Osteocyte (in vitro differentiated cells): ENCODE measurements at regions not wholly inside any gene's neighbourhood (a gene's known extent, or its start where the extent isn't known, plus 50 kb on each side); places are given as distances from the start of the nearest gene placed in this dataset.

Source experiments
- DNase-seq: peaks from one replicate; pipeline ENCODE4 v3.0.0; 2021; ENCODE audit warnings: mixed read lengths; ENCODE audit not compliant: unreplicated experiment; ENCODE audit errors: extremely low spot score
- H3K27ac Mint-ChIP-seq: one replicate; pipeline ENCODE4 v1.8.0; 2021; ENCODE audit warnings: mild to moderate bottlenecking, mixed read lengths; ENCODE audit not compliant: unreplicated experiment
- H3K27me3 Mint-ChIP-seq: one replicate; pipeline ENCODE4 v1.8.0; 2021; ENCODE audit warnings: mixed read lengths; ENCODE audit not compliant: unreplicated experiment
- H3K36me3 Mint-ChIP-seq: one replicate; pipeline ENCODE4 v1.8.0; 2021; ENCODE audit warnings: mixed read lengths; ENCODE audit not compliant: unreplicated experiment
- H3K4me1 Mint-ChIP-seq: one replicate; pipeline ENCODE4 v1.8.0; 2021; ENCODE audit warnings: mixed read lengths; ENCODE audit not compliant: unreplicated experiment
- H3K4me3 Mint-ChIP-seq: one replicate; pipeline ENCODE4 v1.8.0; 2021; ENCODE audit warnings: mild to moderate bottlenecking, moderate library complexity, mixed read lengths; ENCODE audit not compliant: unreplicated experiment
- H3K9me3 Mint-ChIP-seq: one replicate; pipeline ENCODE4 v1.8.0; 2021; ENCODE audit warnings: mixed read lengths; ENCODE audit not compliant: unreplicated experiment
- TF ChIP-seq, protein P1 (sequence below): fragments of 200-600 bp; sonication (generic); IDR thresholded peaks from 2 replicates; pipeline ENCODE4 v1.5.0; 2021; ENCODE audit warnings: antibody characterized with exemption, mild to moderate bottlenecking, moderate library complexity

DNA sequence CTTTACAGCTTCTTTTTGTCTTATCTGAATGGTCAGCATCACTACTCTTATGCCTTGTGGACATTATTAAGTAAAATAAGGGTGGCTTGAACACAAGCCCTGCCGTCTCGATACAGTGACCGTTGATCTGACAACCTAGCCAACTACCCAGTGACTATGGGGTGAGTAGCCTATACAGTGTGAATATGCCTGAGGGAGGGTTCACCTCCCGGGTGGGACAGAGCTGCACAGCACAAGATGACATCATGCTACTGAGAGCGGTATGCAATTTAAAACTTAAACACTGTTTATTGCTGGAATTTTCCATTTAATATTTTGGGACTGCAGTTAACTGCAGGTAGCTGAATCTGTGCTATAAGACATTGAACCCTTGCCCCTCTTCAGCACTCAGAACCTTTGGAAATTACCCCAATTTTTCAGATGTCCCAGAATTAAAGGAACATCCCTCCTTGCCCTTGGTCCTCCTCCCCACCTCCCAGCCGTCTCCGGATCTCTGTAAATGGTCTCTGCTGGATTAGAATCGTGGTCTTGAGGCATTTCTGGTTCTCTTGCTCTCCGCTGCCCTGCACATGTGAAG lies 618.5 kb downstream of the PTPRU start:
- no peaks in the 10 kb centered on the region for H3K9me3 Mint-ChIP-seq
- DNase-seq, result peak; percentile 25
- H3K4me3 Mint-ChIP-seq, result no peak overlapping the region
- TF ChIP-seq, protein P1, sequence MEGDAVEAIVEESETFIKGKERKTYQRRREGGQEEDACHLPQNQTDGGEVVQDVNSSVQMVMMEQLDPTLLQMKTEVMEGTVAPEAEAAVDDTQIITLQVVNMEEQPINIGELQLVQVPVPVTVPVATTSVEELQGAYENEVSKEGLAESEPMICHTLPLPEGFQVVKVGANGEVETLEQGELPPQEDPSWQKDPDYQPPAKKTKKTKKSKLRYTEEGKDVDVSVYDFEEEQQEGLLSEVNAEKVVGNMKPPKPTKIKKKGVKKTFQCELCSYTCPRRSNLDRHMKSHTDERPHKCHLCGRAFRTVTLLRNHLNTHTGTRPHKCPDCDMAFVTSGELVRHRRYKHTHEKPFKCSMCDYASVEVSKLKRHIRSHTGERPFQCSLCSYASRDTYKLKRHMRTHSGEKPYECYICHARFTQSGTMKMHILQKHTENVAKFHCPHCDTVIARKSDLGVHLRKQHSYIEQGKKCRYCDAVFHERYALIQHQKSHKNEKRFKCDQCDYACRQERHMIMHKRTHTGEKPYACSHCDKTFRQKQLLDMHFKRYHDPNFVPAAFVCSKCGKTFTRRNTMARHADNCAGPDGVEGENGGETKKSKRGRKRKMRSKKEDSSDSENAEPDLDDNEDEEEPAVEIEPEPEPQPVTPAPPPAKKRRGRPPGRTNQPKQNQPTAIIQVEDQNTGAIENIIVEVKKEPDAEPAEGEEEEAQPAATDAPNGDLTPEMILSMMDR, result no peak
- no peaks in the 10 kb centered on the region for H3K4me1 Mint-ChIP-seq
- peaks cover 3% of the 10 kb centered on the region for H3K27me3 Mint-ChIP-seq
- no peak overlapping the region for H3K27ac Mint-ChIP-seq
- H3K36me3 Mint-ChIP-seq, result no peaks in the 10 kb centered on the region

DNA sequence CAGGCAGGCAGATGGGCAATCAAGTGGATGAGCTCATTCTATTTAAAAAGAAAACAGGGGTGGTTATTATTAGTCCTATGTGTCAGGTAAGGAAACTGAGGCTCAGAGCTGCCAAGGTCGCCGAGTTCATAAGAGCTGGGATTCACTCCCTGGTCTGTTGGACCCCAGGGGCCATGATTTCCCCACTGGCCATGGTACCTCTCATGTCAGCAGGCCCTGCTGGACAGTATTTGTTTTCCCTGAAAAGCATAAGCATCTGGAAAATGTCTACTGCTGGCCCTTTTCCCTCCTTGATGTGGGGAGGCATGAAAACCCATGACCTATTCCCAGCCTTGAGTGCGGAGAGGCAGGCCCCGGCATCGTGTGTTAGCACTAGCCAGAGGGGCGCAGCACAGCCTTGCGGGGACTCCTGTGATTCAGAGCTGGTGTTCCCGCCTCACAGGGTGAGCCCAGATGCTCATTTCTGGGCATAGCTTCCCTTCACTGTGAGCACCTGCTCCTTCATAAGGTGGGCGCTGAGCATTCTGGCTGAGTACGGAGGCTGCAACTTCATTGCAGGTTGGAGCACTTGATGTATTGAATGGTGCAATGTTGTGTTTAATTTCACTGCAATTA lies 617.5 kb downstream of the PTPRU start:
- DNase-seq, result peak; percentile 77
- TF ChIP-seq, protein P1, result no peak
- H3K4me3 Mint-ChIP-seq, result no peak overlapping the region
- no peaks in the 10 kb centered on the region for H3K4me1 Mint-ChIP-seq
- H3K9me3 Mint-ChIP-seq, result no peaks in the 10 kb centered on the region
- no peak overlapping the region for H3K27ac Mint-ChIP-seq
- H3K27me3 Mint-ChIP-seq, result peaks cover 3% of the 10 kb centered on the region
- no peaks in the 10 kb centered on the region for H3K36me3 Mint-ChIP-seq

DNA sequence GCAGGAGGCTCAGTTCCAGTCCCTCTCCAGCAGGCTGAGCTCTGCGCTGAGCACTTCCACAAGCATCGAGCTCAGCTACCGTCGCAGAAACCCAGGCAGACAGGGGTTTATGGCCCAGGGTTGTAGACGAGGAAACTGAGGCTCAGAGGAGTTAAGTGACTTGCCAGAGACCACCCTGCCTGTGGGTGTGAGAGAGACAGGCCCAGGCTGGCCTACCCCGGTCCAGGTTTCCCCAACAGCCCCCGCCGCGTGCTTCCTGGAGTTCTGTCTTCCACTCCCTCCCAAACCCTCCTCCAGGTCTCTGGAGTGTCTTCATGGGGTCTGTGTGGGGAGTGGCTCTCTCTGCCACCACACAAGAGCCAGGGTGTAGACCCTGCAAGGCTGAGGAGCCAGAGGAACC lies 615.9 kb downstream of the PTPRU start:
- Mint-ChIP-seq H3K27me3 (peaks cover 3% of the 10 kb centered on the region), H3K9me3 (no peaks in the 10 kb centered on the region), H3K36me3 (no peaks in the 10 kb centered on the region), H3K27ac (no peak overlapping the region), H3K4me3 (no peak overlapping the region), H3K4me1 (no peaks in the 10 kb centered on the region)
- TF ChIP-seq, protein P1, result no peak
- DNase-seq, result peak; percentile 76

DNA sequence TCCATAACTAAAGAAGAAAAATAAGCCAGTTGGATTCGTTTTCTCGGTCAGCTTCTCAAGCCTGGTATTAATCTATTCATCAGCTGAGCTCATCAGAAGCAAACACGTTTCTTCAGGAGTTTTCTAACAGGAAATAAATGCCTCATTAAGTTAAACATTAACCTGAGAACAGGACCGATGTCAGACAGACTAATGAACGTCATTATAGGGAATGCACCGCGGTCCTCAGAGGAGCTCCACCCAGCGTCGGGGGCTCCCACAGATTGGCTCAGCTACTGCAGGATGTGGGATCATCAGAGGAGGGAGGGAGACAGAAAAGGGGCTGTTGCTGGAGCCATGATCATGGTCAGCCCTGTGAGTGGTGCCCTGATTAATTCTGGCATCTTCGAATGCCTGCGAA lies 615.4 kb downstream of the PTPRU start:
- DNase-seq, result peak; percentile 59
- TF ChIP-seq, protein P1, result no peak
- Mint-ChIP-seq H3K9me3 (no peaks in the 10 kb centered on the region), H3K4me3 (no peak overlapping the region), H3K36me3 (no peaks in the 10 kb centered on the region), H3K4me1 (no peaks in the 10 kb centered on the region), H3K27me3 (peaks cover 3% of the 10 kb centered on the region), H3K27ac (no peak overlapping the region)

DNA sequence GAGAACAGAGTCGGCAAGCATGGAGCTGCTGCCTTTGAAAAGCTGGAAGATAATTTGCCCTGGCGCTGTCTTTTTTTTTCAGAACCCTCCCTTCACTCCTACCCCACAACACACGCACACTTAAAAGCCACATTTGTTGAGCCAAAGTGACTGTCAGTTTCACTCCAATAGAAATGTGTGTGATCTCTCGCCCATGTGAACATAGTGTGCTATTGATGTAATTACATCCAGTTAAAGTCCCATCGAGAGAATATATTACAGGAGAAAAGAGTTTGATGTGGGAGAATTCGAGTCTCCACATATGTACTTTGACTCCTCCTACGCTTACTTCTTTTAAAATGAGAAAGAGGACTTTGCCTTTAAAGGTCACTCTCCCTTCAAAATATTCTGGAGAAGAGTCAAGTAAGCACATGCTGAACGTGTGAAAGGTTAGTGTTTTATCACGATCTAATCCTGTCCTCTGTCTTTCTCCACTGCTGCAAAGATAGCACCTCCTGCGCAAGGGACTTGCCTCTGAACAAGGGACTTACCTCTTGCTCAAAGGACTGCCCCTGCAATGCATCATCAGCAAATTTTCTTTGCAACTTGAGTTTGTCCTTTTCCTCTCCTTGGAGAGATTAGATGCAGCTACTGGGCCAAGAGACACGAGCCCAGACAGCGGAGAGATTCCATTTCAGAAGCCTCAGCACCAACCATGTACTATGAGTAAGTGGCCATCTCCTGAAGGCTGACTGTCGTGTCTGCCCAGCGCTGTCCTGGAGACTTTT lies 613.9 kb downstream of the PTPRU start:
- H3K27me3 Mint-ChIP-seq, result peaks cover 3% of the 10 kb centered on the region
- TF ChIP-seq, protein P1, result no peak
- no peak for DNase-seq
- no peaks in the 10 kb centered on the region for H3K9me3 Mint-ChIP-seq
- H3K4me1 Mint-ChIP-seq, result no peaks in the 10 kb centered on the region
- H3K4me3 Mint-ChIP-seq, result no peak overlapping the region
- no peaks in the 10 kb centered on the region for H3K36me3 Mint-ChIP-seq
- H3K27ac Mint-ChIP-seq, result no peak overlapping the region
